ENCODE measurements at regions not wholly inside any gene's neighbourhood (a gene's known extent, or its start where the extent isn't known, plus 50 kb on each side); places are given as distances from the start of the nearest gene placed in this dataset.

- no peaks in the 10 kb centered on the region for H3K9me3 Mint-ChIP-seq
- peaks cover 11% of the 10 kb centered on the region for H3K4me1 Mint-ChIP-seq (ENCODE audit: unreplicated experiment)
- no peaks in the 10 kb centered on the region for H3K27me3 Mint-ChIP-seq
- H3K27ac Mint-ChIP-seq = no peak overlapping the region
- no peak for DNase-seq (ENCODE audit: extremely low spot score, unreplicated experiment)
- TF ChIP-seq, protein P1, sequence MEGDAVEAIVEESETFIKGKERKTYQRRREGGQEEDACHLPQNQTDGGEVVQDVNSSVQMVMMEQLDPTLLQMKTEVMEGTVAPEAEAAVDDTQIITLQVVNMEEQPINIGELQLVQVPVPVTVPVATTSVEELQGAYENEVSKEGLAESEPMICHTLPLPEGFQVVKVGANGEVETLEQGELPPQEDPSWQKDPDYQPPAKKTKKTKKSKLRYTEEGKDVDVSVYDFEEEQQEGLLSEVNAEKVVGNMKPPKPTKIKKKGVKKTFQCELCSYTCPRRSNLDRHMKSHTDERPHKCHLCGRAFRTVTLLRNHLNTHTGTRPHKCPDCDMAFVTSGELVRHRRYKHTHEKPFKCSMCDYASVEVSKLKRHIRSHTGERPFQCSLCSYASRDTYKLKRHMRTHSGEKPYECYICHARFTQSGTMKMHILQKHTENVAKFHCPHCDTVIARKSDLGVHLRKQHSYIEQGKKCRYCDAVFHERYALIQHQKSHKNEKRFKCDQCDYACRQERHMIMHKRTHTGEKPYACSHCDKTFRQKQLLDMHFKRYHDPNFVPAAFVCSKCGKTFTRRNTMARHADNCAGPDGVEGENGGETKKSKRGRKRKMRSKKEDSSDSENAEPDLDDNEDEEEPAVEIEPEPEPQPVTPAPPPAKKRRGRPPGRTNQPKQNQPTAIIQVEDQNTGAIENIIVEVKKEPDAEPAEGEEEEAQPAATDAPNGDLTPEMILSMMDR (conservative IDR thresholded peaks at IDR 0.05) = no peak
- no peaks in the 10 kb centered on the region for H3K36me3 Mint-ChIP-seq
- no peak overlapping the region for H3K4me3 Mint-ChIP-seq
Measured at GRCh38 chr3:55406696-55407425, 80.2 kb downstream of the WNT5A start.

DNA sequence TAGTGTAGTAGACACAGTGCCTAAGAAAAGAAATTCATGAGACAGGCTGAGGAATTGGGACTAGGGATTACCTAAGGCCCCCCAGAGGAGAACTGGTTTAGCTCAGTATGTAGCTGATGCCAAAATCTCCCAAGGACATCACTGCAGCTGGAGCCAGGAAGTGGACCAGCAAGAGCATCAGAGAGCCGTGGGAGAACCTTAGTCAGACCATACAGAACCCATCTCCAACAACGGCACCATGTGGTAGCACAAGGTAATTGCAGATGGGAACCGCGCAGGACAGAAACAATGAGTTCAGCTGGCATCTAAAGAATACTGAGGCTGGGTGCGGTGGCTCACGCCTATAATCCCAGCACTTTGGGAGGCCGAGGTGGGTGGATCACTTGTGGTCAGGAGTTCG lies 81.7 kb downstream of the WNT5A start:
- TF ChIP-seq, protein P1 (conservative IDR thresholded peaks at IDR 0.05) = peak; percentile 59
- H3K36me3 Mint-ChIP-seq = no peaks in the 10 kb centered on the region
- no peaks in the 10 kb centered on the region for H3K27me3 Mint-ChIP-seq
- H3K4me1 Mint-ChIP-seq (ENCODE audit: unreplicated experiment) = peaks cover 10% of the 10 kb centered on the region
- no peak for DNase-seq (ENCODE audit: extremely low spot score, unreplicated experiment)
- H3K27ac Mint-ChIP-seq = no peak overlapping the region
- no peak overlapping the region for H3K4me3 Mint-ChIP-seq
- H3K9me3 Mint-ChIP-seq = no peaks in the 10 kb centered on the region

DNA sequence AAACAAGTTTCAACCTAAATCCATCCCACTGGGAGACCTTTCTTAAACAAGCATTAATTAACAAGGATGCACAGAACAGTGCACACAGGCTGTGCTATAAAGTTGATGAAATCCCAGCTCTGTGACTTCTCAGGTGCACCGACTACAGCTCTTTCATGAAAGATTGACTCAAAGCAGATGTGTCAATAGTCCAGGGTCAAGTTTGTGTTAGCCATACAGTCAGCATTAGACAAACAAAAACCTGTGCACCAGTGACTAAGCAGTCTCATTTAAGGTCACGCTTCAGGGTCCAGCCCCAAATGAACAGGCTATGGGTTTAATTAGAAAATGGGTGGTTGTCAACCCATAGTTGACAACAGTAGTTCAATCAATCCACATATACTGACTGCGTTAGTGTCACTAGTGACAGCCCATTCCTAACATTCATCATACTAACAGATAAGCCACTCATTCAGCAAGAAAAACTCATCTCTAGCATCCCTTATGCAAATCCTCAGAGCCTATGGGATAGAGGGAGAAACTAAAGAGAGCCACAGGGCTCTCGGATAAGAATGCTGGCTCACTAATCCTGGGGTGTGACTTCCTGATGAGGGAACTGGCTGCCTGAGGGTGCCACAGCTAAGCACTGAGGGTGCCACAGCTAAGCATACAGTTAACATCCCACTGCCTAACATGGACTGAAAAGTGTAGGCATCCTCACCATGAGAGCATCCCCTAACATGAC lies 84.1 kb downstream of the WNT5A start:
- Mint-ChIP-seq H3K4me3 (no peak overlapping the region), H3K27me3 (no peaks in the 10 kb centered on the region), H3K9me3 (peaks cover 5% of the 10 kb centered on the region), H3K4me1 (ENCODE audit: unreplicated experiment) (peaks cover 10% of the 10 kb centered on the region), H3K27ac (no peak overlapping the region), H3K36me3 (no peaks in the 10 kb centered on the region)
- TF ChIP-seq, protein P1 (conservative IDR thresholded peaks at IDR 0.05) = no peak
- no peak for DNase-seq (ENCODE audit: extremely low spot score, unreplicated experiment)

- no peaks in the 10 kb centered on the region for H3K4me1 Mint-ChIP-seq (ENCODE audit: unreplicated experiment)
- TF ChIP-seq, protein P1 (conservative IDR thresholded peaks at IDR 0.05) = no peak
Measured at GRCh38 chr3:55380561-55380960, 106.5 kb downstream of the WNT5A start.

GRCh38 chr3:55376753-55377347 lies 110.3 kb downstream of the WNT5A start:
- TF ChIP-seq, protein P1 (conservative IDR thresholded peaks at IDR 0.05) = no peak
- H3K27ac Mint-ChIP-seq = no peak overlapping the region
- no peak for DNase-seq (ENCODE audit: extremely low spot score, unreplicated experiment)
- no peaks in the 10 kb centered on the region for H3K9me3 Mint-ChIP-seq
- no peaks in the 10 kb centered on the region for H3K27me3 Mint-ChIP-seq
- no peaks in the 10 kb centered on the region for H3K36me3 Mint-ChIP-seq
- H3K4me3 Mint-ChIP-seq = no peak overlapping the region
- no peaks in the 10 kb centered on the region for H3K4me1 Mint-ChIP-seq (ENCODE audit: unreplicated experiment)

More at GRCh38 chr3:55380561-55380960, 106.5 kb downstream of the WNT5A start:
- H3K27ac Mint-ChIP-seq = no peak overlapping the region
- H3K9me3 Mint-ChIP-seq = no peaks in the 10 kb centered on the region
- H3K27me3 Mint-ChIP-seq = no peaks in the 10 kb centered on the region
- DNase-seq (ENCODE audit: extremely low spot score, unreplicated experiment) = no peak
- H3K36me3 Mint-ChIP-seq = no peaks in the 10 kb centered on the region
- no peak overlapping the region for H3K4me3 Mint-ChIP-seq
